ENCODE measurements at regions not wholly inside any gene's neighbourhood (a gene's known extent, or its start where the extent isn't known, plus 50 kb on each side); places are given as distances from the start of the nearest gene placed in this dataset.
A peak's percentile ranks its signal among the peaks of the same experiment; 100 is the strongest.
"Not testable (repeated sequence)": the region's sequence is repeated elsewhere in the genome, so short reads cannot be mapped to it uniquely, and the experiment has no call there.

DNA sequence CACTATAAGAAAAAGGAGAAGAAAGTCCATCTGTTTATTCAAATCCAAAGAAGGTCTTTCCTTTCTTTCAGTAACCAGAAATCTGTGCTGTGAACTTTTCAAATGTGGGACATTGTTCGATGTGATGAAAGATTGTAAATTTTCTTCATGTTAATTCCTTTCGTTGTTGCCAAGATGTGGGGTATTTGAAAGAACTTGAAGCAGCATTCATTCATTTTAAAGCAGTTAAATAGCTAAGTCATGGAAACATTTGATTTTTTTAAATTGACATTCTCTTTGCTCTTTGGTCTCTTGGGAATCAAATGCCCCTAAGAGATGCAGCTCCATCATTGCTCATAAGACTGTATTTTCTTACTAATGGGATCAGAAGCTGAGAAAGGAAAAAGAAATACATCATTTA, 93.7 kb upstream of the EHBP1 start:
- Histone ChIP-seq H3K4me3 (ENCODE audit: insufficient read depth, low read depth, low read length) (no peak overlapping the region), H3K27me3 (ENCODE audit: control insufficient read depth, insufficient read depth, low read length) (no peaks in the 10 kb centered on the region), H3K36me3 (replicated peaks; ENCODE audit: control insufficient read depth, insufficient read depth, low read length) (no peaks in the 10 kb centered on the region)
- DNase-seq = no peak

DNA sequence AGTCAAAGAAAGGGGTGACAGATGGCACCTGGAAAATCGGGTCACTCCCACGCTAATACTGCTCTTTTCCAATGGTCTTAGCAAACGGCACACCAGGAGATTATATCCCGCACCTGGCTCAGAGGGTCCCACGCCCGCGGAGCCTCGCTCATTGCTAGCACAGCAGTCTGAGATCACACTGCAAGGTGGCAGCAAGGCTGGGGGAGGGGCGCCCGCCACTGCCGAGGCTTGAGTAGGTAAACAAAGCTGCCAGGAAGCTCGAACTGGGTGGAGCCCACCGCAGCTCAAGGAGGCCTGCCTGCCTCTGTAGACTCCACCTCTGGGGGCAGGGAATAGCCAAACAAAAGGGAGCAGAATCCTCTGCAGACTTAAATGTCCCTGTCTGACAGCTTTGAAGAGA, 99.5 kb upstream of the TMEM17 start:
- not testable (repeated sequence) for DNase-seq; H3K36me3 ChIP-seq (replicated peaks; ENCODE audit: control insufficient read depth, insufficient read depth, low read length); H3K27me3 ChIP-seq (ENCODE audit: control insufficient read depth, insufficient read depth, low read length); H3K4me3 ChIP-seq (ENCODE audit: insufficient read depth, low read depth, low read length)

- H3K27me3 ChIP-seq (ENCODE audit: control insufficient read depth, insufficient read depth, low read length) = no peaks in the 10 kb centered on the region
- H3K36me3 ChIP-seq (replicated peaks; ENCODE audit: control insufficient read depth, insufficient read depth, low read length) = no peaks in the 10 kb centered on the region
- H3K4me3 ChIP-seq (ENCODE audit: insufficient read depth, low read depth, low read length) = no peak overlapping the region
- no peak for DNase-seq
Observed at GRCh38 chr2:62604336-62604735, 98.3 kb upstream of the TMEM17 start.

- H3K36me3 ChIP-seq (replicated peaks; ENCODE audit: control insufficient read depth, insufficient read depth, low read length) = no peaks in the 10 kb centered on the region
- no peak for DNase-seq
Observed at GRCh38 chr2:62603154-62603712, 97.2 kb upstream of the TMEM17 start.

DNA sequence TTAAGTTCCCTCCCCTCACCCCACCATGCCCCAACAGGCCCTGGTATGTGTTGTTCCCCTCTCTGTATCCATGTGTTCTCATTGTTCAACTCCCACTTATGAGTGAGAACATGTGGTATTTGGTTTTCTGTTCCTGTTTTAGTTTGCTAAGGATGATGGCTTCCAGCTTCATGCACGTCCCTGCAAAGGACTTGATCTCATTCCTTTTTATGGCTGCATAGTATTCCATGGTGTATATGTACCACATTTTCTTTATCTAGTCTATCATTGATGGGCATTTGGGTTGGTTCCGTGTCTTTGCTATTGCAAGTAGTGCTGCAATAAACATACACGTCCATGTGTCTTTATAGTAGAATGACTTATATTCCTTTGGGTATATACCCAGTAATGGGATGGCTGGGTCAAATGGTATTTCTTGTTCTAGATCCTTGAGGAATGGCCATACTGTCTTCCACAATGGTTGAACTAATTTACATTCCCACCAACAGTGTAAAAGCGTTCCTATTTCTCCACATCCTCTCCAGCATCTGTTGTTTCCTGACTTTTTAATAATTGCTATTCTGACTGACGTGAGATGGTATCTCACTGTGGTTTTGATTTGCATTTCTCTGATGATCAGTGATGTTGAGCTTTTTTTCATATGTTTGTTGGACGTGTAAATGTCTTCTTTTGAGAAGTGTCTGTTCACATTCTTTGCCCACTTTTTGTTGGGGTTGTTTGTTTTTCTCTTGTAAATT, 93.8 kb upstream of the TMEM17 start:
- not testable (repeated sequence) for H3K4me3 ChIP-seq (ENCODE audit: insufficient read depth, low read depth, low read length); DNase-seq; H3K36me3 ChIP-seq (replicated peaks; ENCODE audit: control insufficient read depth, insufficient read depth, low read length); H3K27me3 ChIP-seq (ENCODE audit: control insufficient read depth, insufficient read depth, low read length)

More at GRCh38 chr2:62603154-62603712, 97.2 kb upstream of the TMEM17 start:
- H3K4me3 ChIP-seq (ENCODE audit: insufficient read depth, low read depth, low read length) = no peak overlapping the region
- H3K27me3 ChIP-seq (ENCODE audit: control insufficient read depth, insufficient read depth, low read length) = no peaks in the 10 kb centered on the region

- Histone ChIP-seq H3K36me3 (replicated peaks; ENCODE audit: control insufficient read depth, insufficient read depth, low read length) (no peaks in the 10 kb centered on the region), H3K4me3 (ENCODE audit: insufficient read depth, low read depth, low read length) (no peak overlapping the region), H3K27me3 (ENCODE audit: control insufficient read depth, insufficient read depth, low read length) (no peaks in the 10 kb centered on the region)
- no peak for DNase-seq
Observed at GRCh38 chr2:62597323-62597722, 91.3 kb upstream of the TMEM17 start.

DNA sequence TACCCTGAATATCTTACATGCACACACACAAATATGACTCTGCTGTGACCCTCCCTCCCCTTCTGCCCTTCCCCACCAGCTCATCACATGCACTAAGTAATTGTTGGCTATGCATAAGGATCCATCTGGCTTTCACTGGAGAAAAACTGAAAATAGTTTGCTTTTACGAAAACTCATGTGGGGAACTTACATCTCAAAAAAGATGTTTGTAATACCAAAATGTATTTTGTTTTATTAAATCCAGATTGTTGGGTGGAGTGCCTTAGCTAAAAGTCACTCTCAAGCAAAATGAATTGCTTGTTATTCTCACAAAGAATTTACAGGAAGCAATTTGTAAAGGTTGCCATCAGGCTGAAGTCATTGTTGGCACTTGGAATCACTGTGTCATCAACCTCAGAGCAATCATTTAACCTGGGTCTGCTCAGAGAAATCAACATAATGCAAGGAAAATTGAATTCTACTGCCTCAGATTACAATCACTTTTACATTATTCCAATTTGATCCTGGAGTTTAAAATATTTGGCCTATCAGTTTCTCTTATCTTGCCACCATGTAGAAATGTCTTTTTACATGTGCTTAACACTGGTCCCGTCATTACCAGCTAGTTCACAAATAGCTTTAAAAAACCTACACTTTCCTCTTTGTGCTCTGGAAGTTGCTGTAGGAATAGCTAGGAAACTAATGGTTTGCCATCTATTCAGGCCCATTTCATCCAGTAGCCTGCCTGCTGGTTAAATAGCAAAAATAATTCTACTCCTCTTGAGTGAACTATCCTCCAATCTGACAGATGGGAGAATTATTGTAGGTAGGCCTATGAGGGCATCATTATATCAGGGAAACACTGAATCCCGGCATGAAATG, 90.3 kb upstream of the TMEM17 start:
- H3K27me3 ChIP-seq (ENCODE audit: control insufficient read depth, insufficient read depth, low read length) = no peaks in the 10 kb centered on the region
- no peak for DNase-seq
- H3K36me3 ChIP-seq (replicated peaks; ENCODE audit: control insufficient read depth, insufficient read depth, low read length) = no peaks in the 10 kb centered on the region
- no peak overlapping the region for H3K4me3 ChIP-seq (ENCODE audit: insufficient read depth, low read depth, low read length)

GRCh38 chr2:62595474-62595873, 89.5 kb upstream of the TMEM17 start:
- Histone ChIP-seq H3K36me3 (replicated peaks; ENCODE audit: control insufficient read depth, insufficient read depth, low read length) (no peaks in the 10 kb centered on the region), H3K4me3 (ENCODE audit: insufficient read depth, low read depth, low read length) (no peak overlapping the region), H3K27me3 (ENCODE audit: control insufficient read depth, insufficient read depth, low read length) (no peaks in the 10 kb centered on the region)
- no peak for DNase-seq

- H3K36me3 ChIP-seq (replicated peaks; ENCODE audit: control insufficient read depth, insufficient read depth, low read length) = no peaks in the 10 kb centered on the region
- H3K4me3 ChIP-seq (ENCODE audit: insufficient read depth, low read depth, low read length) = no peak overlapping the region
- H3K27me3 ChIP-seq (ENCODE audit: control insufficient read depth, insufficient read depth, low read length) = no peaks in the 10 kb centered on the region
- DNase-seq = no peak
Observed at GRCh38 chr2:62593825-62594224, 87.8 kb upstream of the TMEM17 start.

GRCh38 chr2:62591491-62591890, 85.5 kb upstream of the TMEM17 start:
- DNase-seq = no peak
- Histone ChIP-seq H3K4me3 (ENCODE audit: insufficient read depth, low read depth, low read length) (no peak overlapping the region), H3K36me3 (replicated peaks; ENCODE audit: control insufficient read depth, insufficient read depth, low read length) (no peaks in the 10 kb centered on the region), H3K27me3 (ENCODE audit: control insufficient read depth, insufficient read depth, low read length) (no peaks in the 10 kb centered on the region)

DNA sequence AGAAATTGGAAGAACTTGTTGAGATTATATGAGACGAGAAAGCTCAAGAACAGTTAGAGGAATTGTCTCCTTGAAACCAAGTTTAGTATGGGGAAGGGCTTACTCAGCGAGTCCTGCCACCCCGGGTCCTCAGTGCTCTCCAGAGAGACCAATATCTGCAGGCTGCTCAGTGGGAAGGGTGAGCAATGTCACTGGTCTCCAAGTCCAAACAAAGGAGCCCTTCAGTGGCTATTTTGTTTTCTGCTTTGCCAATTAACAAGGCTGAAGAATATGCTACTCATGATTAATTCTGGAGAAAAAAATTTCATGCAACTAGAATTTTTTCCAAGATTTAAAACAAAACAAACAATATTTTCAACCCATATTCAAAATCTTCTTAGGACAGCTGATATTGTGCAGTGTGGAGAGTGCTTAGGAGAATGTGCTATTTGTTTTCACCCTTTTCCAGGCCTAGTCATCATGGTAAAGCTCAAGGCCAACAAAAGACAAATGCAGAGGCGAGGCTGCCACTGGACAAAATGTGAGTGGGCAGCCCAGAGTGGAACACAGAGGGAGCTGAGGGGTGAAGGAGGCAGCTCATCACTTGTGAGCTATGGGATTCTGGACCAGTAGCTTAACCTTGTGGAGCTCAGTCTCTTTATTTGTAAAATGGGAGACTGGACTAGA, 83.8 kb upstream of the TMEM17 start:
- H3K36me3 ChIP-seq (replicated peaks; ENCODE audit: control insufficient read depth, insufficient read depth, low read length) = no peaks in the 10 kb centered on the region

DNA sequence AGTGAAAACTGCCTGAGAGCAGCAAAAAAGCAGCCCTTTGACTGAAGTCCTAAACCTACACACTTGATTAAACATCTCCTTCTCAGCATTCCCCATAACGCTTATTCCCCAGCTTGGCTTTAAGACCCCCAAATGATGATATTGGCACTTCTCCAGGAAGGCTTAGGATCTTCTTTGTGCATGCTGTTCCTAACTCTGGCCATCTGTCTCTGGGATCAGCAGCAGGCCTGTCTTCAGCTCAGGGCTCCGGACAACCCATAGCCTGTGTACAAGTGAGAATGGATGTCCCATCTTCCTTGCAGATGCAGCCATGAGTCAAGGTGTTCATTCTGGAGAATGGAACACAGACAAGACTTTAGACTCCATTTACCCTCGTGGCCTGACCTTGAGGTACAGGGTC, 81.6 kb upstream of the TMEM17 start:
- H3K4me3 ChIP-seq (ENCODE audit: insufficient read depth, low read depth, low read length) = no peak overlapping the region
- no peak for DNase-seq
- no peaks in the 10 kb centered on the region for H3K36me3 ChIP-seq (replicated peaks; ENCODE audit: control insufficient read depth, insufficient read depth, low read length)
- H3K27me3 ChIP-seq (ENCODE audit: control insufficient read depth, insufficient read depth, low read length) = no peaks in the 10 kb centered on the region

More for the DNA sequence above, 83.8 kb upstream of the TMEM17 start:
- Histone ChIP-seq H3K27me3 (ENCODE audit: control insufficient read depth, insufficient read depth, low read length) (no peaks in the 10 kb centered on the region), H3K4me3 (ENCODE audit: insufficient read depth, low read depth, low read length) (no peak overlapping the region)
- DNase-seq = peak; percentile 19

GRCh38 chr2:62586981-62587380, 81.0 kb upstream of the TMEM17 start:
- no peaks in the 10 kb centered on the region for H3K27me3 ChIP-seq (ENCODE audit: control insufficient read depth, insufficient read depth, low read length)
- DNase-seq = no peak
- no peak overlapping the region for H3K4me3 ChIP-seq (ENCODE audit: insufficient read depth, low read depth, low read length)
- H3K36me3 ChIP-seq (replicated peaks; ENCODE audit: control insufficient read depth, insufficient read depth, low read length) = no peaks in the 10 kb centered on the region

DNA sequence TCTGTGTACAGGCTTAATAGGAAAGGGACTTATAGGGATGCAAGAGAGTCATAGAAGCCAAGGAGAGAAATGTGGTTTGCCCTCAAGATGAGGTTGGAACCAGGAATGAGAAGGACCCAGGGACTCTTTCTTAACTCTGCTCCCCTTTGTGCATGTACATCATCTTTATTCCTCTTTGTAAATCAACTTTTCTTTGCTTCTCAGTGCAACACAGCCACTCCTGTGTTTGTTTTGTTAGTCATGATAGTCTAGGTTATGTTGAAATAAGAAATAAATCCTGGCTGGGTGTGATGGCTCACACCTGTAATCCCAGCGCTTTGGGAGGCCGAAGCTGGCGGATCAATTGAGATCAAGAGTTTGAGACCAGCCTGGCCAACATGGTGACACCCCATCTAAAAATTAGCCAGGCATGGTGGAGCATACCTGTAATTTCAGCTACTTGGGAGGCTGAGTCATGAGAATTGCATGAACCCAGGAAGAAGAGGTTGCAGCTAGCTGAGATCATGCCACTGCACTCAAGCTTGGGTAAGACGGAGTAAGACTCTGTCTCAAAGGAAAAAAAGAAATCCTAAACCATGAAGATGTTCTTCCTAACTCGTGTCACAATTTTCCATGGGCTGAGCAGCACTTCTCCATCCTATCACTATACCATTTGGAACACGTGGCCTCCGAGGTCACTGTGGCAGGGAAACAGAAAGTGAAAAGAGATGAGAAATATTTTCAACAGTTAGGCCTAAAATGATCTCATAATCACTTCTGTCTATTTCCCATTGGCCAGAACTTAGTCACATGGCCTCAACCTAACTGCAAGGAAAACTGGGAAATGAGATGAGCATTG, 73.0 kb upstream of the TMEM17 start:
- Histone ChIP-seq H3K36me3 (replicated peaks; ENCODE audit: control insufficient read depth, insufficient read depth, low read length) (no peaks in the 10 kb centered on the region), H3K27me3 (ENCODE audit: control insufficient read depth, insufficient read depth, low read length) (no peaks in the 10 kb centered on the region), H3K4me3 (ENCODE audit: insufficient read depth, low read depth, low read length) (no peak overlapping the region)
- no peak for DNase-seq

Data from H7 (cell line).